ENCODE measurements at regions not wholly inside any gene's neighbourhood (a gene's known extent, or its start where the extent isn't known, plus 50 kb on each side); places are given as distances from the start of the nearest gene placed in this dataset.

DNA sequence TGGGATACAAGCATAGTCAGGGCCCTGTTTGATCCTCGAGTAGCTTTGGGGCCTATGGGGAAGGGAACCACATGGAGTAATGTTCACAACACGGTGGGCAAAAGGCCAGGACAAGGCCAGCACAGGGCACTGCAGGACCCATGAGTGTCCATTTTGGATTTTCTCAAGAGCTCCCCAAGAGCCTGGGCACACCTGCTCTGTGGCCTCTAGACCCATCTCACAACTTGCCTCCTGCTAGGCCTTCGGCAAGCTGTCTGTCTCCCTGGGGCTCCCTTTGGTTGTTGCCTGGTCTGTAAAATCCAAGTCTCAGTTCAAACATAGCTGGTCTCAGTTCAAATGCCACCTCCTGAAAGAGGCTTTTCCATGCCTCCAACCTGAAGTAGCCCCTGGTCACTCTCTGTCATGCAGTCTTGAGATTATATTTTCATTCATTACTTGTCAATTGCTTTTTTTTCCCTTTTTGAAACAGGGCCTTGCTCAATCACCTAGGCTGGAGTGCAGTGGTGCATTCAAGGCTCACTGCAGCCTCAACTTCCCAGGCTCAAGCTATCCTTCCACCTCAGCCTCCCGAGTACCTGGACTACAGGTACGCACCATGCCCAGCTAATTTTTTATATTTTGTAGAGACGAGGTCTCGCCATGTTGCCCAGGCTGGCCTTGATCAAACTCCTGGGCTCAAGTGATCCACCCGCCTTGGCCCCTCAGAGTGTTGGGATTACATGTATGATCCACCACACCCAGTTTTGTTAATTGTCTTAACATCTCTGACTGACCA is 107.4 kb downstream of the MATN1 start:
- Histone ChIP-seq H3K36me3 (ENCODE audit: insufficient read depth) (no peaks in the 10 kb centered on the region), H3K27ac (no peak overlapping the region), H3K4me3 (IDR thresholded peaks at IDR 0.05; ENCODE audit: insufficient read depth, low read depth, low read length) (no peak overlapping the region), H3K79me2 (ENCODE audit: insufficient read depth, low read depth) (no peaks in the 10 kb centered on the region), H3K9ac (no peak overlapping the region), H2AFZ (ENCODE audit: low read depth) (no peak overlapping the region), H3K4me1 (ENCODE audit: low read depth, poor library complexity, severe bottlenecking) (no peaks in the 10 kb centered on the region), H4K20me1 (ENCODE audit: insufficient read depth) (no peaks in the 10 kb centered on the region), H3K27me3 (ENCODE audit: insufficient read depth, low read depth) (peaks cover 27% of the 10 kb centered on the region; the same call in 1 of the 2 replicates), H3K4me2 (no peak overlapping the region)
- TF ChIP-seq, protein P1, sequence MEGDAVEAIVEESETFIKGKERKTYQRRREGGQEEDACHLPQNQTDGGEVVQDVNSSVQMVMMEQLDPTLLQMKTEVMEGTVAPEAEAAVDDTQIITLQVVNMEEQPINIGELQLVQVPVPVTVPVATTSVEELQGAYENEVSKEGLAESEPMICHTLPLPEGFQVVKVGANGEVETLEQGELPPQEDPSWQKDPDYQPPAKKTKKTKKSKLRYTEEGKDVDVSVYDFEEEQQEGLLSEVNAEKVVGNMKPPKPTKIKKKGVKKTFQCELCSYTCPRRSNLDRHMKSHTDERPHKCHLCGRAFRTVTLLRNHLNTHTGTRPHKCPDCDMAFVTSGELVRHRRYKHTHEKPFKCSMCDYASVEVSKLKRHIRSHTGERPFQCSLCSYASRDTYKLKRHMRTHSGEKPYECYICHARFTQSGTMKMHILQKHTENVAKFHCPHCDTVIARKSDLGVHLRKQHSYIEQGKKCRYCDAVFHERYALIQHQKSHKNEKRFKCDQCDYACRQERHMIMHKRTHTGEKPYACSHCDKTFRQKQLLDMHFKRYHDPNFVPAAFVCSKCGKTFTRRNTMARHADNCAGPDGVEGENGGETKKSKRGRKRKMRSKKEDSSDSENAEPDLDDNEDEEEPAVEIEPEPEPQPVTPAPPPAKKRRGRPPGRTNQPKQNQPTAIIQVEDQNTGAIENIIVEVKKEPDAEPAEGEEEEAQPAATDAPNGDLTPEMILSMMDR (conservative IDR thresholded peaks at IDR 0.05; ENCODE audit: low read depth, low read length): no peak

DNA sequence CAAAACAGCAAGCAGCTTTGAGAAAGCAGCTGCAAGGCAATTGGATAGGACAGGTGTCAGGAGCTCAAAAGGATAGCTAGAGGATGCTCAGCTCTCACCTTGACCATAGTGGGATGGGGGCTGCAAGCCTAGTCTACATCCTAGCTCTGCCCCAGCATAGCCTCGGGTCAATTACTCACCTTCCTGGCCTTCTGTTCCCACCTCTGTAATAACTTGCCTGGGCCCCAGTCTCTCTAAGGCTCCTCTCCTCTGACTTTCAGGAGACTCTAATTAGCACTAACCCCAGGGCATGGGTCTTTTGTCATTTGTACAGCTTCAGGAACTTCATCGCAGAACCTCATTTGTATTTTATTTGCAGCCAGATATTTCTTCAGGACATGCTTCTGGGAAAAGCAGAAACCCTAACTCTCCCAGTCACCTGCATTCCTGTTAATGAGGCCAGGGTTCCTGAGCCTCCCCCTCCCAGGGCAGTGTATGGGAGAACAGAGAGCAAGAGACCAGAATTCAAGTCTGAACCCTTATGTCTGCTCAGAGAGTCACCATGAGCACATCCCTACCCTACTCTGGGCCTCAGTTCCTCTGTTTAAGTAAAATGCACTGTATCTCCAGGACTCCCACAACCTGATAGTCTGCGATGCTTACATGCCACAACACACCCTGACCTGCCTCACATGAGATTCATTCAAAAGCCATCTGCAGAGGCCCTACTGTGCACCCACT is 108.1 kb downstream of the MATN1 start:
- Histone ChIP-seq H3K27ac (no peak overlapping the region), H3K79me2 (ENCODE audit: insufficient read depth, low read depth) (no peaks in the 10 kb centered on the region), H4K20me1 (ENCODE audit: insufficient read depth) (no peaks in the 10 kb centered on the region), H3K27me3 (ENCODE audit: insufficient read depth, low read depth) (peaks cover 30% of the 10 kb centered on the region; the same call in 1 of the 2 replicates), H3K4me3 (IDR thresholded peaks at IDR 0.05; ENCODE audit: insufficient read depth, low read depth, low read length) (no peak overlapping the region), H3K4me2 (no peak overlapping the region), H3K4me1 (ENCODE audit: low read depth, poor library complexity, severe bottlenecking) (no peaks in the 10 kb centered on the region), H2AFZ (ENCODE audit: low read depth) (no peak overlapping the region), H3K36me3 (ENCODE audit: insufficient read depth) (no peaks in the 10 kb centered on the region), H3K9ac (no peak overlapping the region)
- TF ChIP-seq, protein P1 (conservative IDR thresholded peaks at IDR 0.05; ENCODE audit: low read depth, low read length): no peak

DNA sequence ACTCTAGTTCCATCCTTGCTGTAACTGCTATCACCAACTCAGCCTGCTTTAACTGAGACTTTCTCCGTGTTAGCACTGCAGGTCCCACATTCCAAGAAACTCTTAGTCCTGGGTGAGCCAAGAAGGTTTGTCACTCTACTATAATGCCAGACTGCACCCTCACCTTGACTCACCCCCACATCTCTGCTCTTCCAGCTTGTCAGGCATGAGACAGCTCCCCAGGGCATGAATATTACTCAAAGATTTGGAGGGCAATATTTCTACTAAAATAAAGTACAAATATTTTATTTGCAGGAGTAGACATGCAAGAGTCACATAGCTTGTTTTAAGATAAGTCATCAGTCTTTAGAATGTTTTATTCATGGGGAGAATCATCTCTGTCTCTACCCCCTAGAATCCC is 110.2 kb downstream of the MATN1 start:
- Histone ChIP-seq H3K27me3 (ENCODE audit: insufficient read depth, low read depth) (peaks cover 34% of the 10 kb centered on the region; the same call in 1 of the 2 replicates), H3K36me3 (ENCODE audit: insufficient read depth) (no peaks in the 10 kb centered on the region), H3K27ac (no peak overlapping the region), H3K4me3 (IDR thresholded peaks at IDR 0.05; ENCODE audit: insufficient read depth, low read depth, low read length) (no peak overlapping the region), H3K9ac (no peak overlapping the region), H2AFZ (ENCODE audit: low read depth) (no peak overlapping the region), H3K79me2 (ENCODE audit: insufficient read depth, low read depth) (no peaks in the 10 kb centered on the region), H3K4me2 (no peak overlapping the region), H3K4me1 (ENCODE audit: low read depth, poor library complexity, severe bottlenecking) (no peaks in the 10 kb centered on the region), H4K20me1 (ENCODE audit: insufficient read depth) (no peaks in the 10 kb centered on the region)
- TF ChIP-seq, protein P1 (conservative IDR thresholded peaks at IDR 0.05; ENCODE audit: low read depth, low read length): no peak

DNA sequence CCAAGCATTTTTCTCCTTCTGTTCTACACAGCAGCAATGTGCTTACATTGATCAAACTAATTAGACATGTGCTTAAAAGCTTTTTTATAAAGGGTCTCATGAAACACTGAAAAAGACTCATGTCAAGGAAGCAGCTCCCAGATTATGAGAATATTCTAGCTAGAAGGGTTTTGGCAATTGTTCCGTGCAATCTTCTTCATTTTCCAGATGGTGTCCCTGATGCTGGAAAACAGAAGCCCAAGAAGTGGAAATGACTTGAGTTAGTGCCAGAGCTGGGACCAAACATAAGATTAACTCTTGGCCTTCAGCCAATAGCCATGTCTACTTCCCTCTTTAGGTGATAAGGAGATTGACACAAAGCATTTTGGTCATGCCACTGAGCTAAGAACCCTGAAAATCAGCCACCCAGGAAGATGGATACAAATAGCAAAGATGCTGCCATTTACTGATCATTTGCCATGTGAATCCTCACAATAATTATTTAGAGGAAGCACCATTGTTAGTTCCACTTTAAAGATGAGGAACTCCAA is 110.8 kb downstream of the MATN1 start:
- no peaks in the 10 kb centered on the region for H3K36me3 ChIP-seq (ENCODE audit: insufficient read depth)
- no peaks in the 10 kb centered on the region for H3K4me1 ChIP-seq (ENCODE audit: low read depth, poor library complexity, severe bottlenecking)
- H3K27ac ChIP-seq: no peak overlapping the region
- no peak overlapping the region for H3K4me2 ChIP-seq
- TF ChIP-seq, protein P1 (conservative IDR thresholded peaks at IDR 0.05; ENCODE audit: low read depth, low read length): no peak
- H3K4me3 ChIP-seq (IDR thresholded peaks at IDR 0.05; ENCODE audit: insufficient read depth, low read depth, low read length): no peak overlapping the region
- no peaks in the 10 kb centered on the region for H4K20me1 ChIP-seq (ENCODE audit: insufficient read depth)
- H3K9ac ChIP-seq: no peak overlapping the region
- H3K79me2 ChIP-seq (ENCODE audit: insufficient read depth, low read depth): no peaks in the 10 kb centered on the region
- H3K27me3 ChIP-seq (ENCODE audit: insufficient read depth, low read depth): peaks cover 34% of the 10 kb centered on the region; the same call in 1 of the 2 replicates
- no peak overlapping the region for H2AFZ ChIP-seq (ENCODE audit: low read depth)

Measured in KMS-11 (cell line).